GM13976 (cell line): ENCODE measurements at regions not wholly inside any gene's neighbourhood (a gene's known extent, or its start where the extent isn't known, plus 50 kb on each side); places are given as distances from the start of the nearest gene placed in this dataset.
A peak's percentile ranks its signal among the peaks of the same experiment; 100 is the strongest.

Experiments used
- DNase-seq: peaks from one replicate; pipeline ENCODE4 v3.0.0; 2012; ENCODE audit warnings: low spot score
- CTCF ChIP-seq: IDR thresholded peaks from 2 replicates; pipeline ENCODE4 v1.5.1; 2012; ENCODE audit warnings: borderline replicate concordance, mild to moderate bottlenecking; ENCODE audit not compliant: insufficient read depth; ENCODE audit errors: extremely low read depth, missing control alignments, control extremely low read depth
- in situ Hi-C: fragments of 300-500 bp; cut with MboI; formaldehyde crosslinking; loops from one replicate; pipeline ENCODE4 v1.12.0; 2022; ENCODE audit warnings: low sequenced_read_pairs, mixed read lengths, inconsistent platforms; ENCODE audit not compliant: unreplicated experiment

GRCh38 chr10:123579675-123580074 lies 86.5 kb upstream of the GPR26 start:
- in situ Hi-C loops, result loop anchor here (5.0 to 25.0 kb wide), 2 partner anchors 388 to 808 kb away; no protein-coding TSS in a partner anchor
- no peak for DNase-seq
- TF ChIP-seq CTCF, result no peak

- DNase-seq, result no peak
- in situ Hi-C loops, result loop anchor here (5.0 to 25.0 kb wide), 2 partner anchors 387 to 807 kb away; no protein-coding TSS in a partner anchor
- no peak for TF ChIP-seq CTCF
Measured at GRCh38 chr10:123580426-123580825, 85.7 kb upstream of the GPR26 start.

GRCh38 chr10:123581656-123582055 lies 84.5 kb upstream of the GPR26 start:
- in situ Hi-C loops, result loop anchor here (5.0 to 25.0 kb wide), 2 partner anchors 386 to 806 kb away; no protein-coding TSS in a partner anchor
- TF ChIP-seq CTCF, result no peak
- no peak for DNase-seq

- peak; percentile 82 for DNase-seq
- in situ Hi-C loops, result loop anchor here (5.0 to 25.0 kb wide), 2 partner anchors 385 to 805 kb away; no protein-coding TSS in a partner anchor
- peak; percentile 68 for TF ChIP-seq CTCF
Measured at GRCh38 chr10:123582084-123582989, 83.8 kb upstream of the GPR26 start.

GRCh38 chr10:123583639-123584418 lies 82.3 kb upstream of the GPR26 start:
- in situ Hi-C loops, result loop anchor here (5.0 to 25.0 kb wide), 2 partner anchors 383 to 803 kb away; no protein-coding TSS in a partner anchor
- peak; percentile 72 for TF ChIP-seq CTCF
- DNase-seq, result peak; percentile 73

GRCh38 chr10:123584419-123584775 lies 81.8 kb upstream of the GPR26 start:
- in situ Hi-C loops, result loop anchor here (5.0 to 25.0 kb wide), 2 partner anchors 383 to 803 kb away; no protein-coding TSS in a partner anchor
- no peak for TF ChIP-seq CTCF
- no peak for DNase-seq
